Fibroblast of the aortic adventitia (primary cell): ENCODE measurements at regions not wholly inside any gene's neighbourhood (a gene's known extent, or its start where the extent isn't known, plus 50 kb on each side); places are given as distances from the start of the nearest gene placed in this dataset.
A peak's percentile ranks its signal among the peaks of the same experiment; 100 is the strongest.

ENCODE experiments used
- DNase-seq: peaks from one replicate; pipeline ENCODE4 v3.0.0-alpha.2; 2010; ENCODE audit warnings: low read depth
- H3K4me3 ChIP-seq: 2 replicates; pipeline ENCODE4 v1.5.1; 2011; ENCODE audit warnings: low read depth, mild to moderate bottlenecking, control low read depth, low read length, moderate library complexity
- CTCF ChIP-seq: IDR thresholded peaks from 2 replicates; pipeline ENCODE4 v1.5.1; 2011; ENCODE audit warnings: mild to moderate bottlenecking, low read length, control low read depth, inconsistent platforms; ENCODE audit not compliant: insufficient read depth

- no peak for TF ChIP-seq CTCF
- no peak for DNase-seq
- no peak overlapping the region for H3K4me3 ChIP-seq
Observed at GRCh38 chr1:115412286-115412685, 74.2 kb upstream of the NGF start.

- no peak for TF ChIP-seq CTCF
- DNase-seq = peak; percentile 81
- no peak overlapping the region for H3K4me3 ChIP-seq
Observed at GRCh38 chr1:115411371-115412063, 73.5 kb upstream of the NGF start.

GRCh38 chr1:115409094-115410015 lies 71.3 kb upstream of the NGF start:
- no peak for TF ChIP-seq CTCF
- DNase-seq = peak; percentile 49
- H3K4me3 ChIP-seq = no peak overlapping the region

GRCh38 chr1:115408533-115408932 lies 70.5 kb upstream of the NGF start:
- no peak overlapping the region for H3K4me3 ChIP-seq
- no peak for DNase-seq
- no peak for TF ChIP-seq CTCF

- TF ChIP-seq CTCF = no peak
- DNase-seq = no peak
- no peak overlapping the region for H3K4me3 ChIP-seq
Observed at GRCh38 chr1:115404911-115405310, 66.9 kb upstream of the NGF start.

- TF ChIP-seq CTCF = no peak
- no peak overlapping the region for H3K4me3 ChIP-seq
- DNase-seq = peak; percentile 66
Observed at GRCh38 chr1:115402753-115403184, 64.7 kb upstream of the NGF start.
